ENCODE measurements at regions not wholly inside any gene's neighbourhood (a gene's known extent, or its start where the extent isn't known, plus 50 kb on each side); places are given as distances from the start of the nearest gene placed in this dataset.

DNA sequence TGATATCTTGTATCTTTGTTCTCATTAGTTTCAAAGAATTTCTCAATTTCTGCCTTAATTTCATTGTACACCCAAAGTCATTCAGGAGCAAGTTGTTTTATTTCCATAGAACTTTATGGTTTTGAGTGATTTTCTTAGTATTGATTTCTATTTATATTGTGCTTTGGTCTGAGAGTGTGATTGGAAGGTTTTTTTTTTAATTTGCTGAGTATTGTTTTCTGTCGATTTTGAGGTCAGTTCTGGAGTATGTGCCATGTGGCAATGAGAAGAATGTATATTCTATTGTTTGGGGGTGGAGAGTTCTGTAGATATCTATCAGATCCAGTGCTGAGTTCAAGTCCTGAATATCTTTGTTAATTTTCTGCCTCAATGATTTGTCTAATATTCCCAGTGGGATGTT is 138.4 kb downstream of the MOBP start:
- FAIRE-seq (no peak), DNase-seq (no peak)
- Histone ChIP-seq H3K4me3 (ENCODE audit: low read length in 3 of 3) (no peak overlapping the region), H3K4me1 (ENCODE audit: control insufficient read depth in 2 of 3, insufficient read depth in 2 of 3, low read depth in 1 of 3, low read length in 3 of 3) (no peaks in the 10 kb centered on the region), H3K9me3 (ENCODE audit: control insufficient read depth in 2 of 3, insufficient read depth in 1 of 3, low read length in 3 of 3) (no peaks in the 10 kb centered on the region), H3K9ac (ENCODE audit: low read length in 3 of 3) (no peak overlapping the region), H3K27me3 (ENCODE audit: control insufficient read depth, insufficient read depth, low read length) (no peaks in the 10 kb centered on the region), H3K36me3 (ENCODE audit: control insufficient read depth in 2 of 3, insufficient read depth in 3 of 3, low read length in 3 of 3) (no peaks in the 10 kb centered on the region), H3K27ac (ENCODE audit: low read depth in 2 of 2, low read length in 2 of 2) (no peak overlapping the region)
- intact Hi-C loops (cut with DNase I), result no loop called here
- TF ChIP-seq, protein P1, sequence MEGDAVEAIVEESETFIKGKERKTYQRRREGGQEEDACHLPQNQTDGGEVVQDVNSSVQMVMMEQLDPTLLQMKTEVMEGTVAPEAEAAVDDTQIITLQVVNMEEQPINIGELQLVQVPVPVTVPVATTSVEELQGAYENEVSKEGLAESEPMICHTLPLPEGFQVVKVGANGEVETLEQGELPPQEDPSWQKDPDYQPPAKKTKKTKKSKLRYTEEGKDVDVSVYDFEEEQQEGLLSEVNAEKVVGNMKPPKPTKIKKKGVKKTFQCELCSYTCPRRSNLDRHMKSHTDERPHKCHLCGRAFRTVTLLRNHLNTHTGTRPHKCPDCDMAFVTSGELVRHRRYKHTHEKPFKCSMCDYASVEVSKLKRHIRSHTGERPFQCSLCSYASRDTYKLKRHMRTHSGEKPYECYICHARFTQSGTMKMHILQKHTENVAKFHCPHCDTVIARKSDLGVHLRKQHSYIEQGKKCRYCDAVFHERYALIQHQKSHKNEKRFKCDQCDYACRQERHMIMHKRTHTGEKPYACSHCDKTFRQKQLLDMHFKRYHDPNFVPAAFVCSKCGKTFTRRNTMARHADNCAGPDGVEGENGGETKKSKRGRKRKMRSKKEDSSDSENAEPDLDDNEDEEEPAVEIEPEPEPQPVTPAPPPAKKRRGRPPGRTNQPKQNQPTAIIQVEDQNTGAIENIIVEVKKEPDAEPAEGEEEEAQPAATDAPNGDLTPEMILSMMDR (IDR thresholded peaks at IDR 0.05; ENCODE audit: borderline replicate concordance, extremely low read depth, insufficient read depth), result no peak

GRCh38 chr3:39626198-39626597 is 158.7 kb downstream of the MOBP start:
- Histone ChIP-seq H3K4me1 (ENCODE audit: control insufficient read depth in 2 of 3, insufficient read depth in 2 of 3, low read depth in 1 of 3, low read length in 3 of 3) (no peaks in the 10 kb centered on the region), H3K27ac (ENCODE audit: low read depth in 2 of 2, low read length in 2 of 2) (no peak overlapping the region), H3K27me3 (ENCODE audit: control insufficient read depth, insufficient read depth, low read length) (no peaks in the 10 kb centered on the region), H3K9me3 (ENCODE audit: control insufficient read depth in 2 of 3, insufficient read depth in 1 of 3, low read length in 3 of 3) (peaks cover 0 to 6% (median 0%) of the 10 kb centered on the region in 3 donors), H3K36me3 (ENCODE audit: control insufficient read depth in 2 of 3, insufficient read depth in 3 of 3, low read length in 3 of 3) (no peaks in the 10 kb centered on the region), H3K9ac (ENCODE audit: low read length in 3 of 3) (no peak overlapping the region), H3K4me3 (ENCODE audit: low read length in 3 of 3) (no peak overlapping the region)
- intact Hi-C loops (cut with DNase I), result no loop called here
- no peak for DNase-seq
- FAIRE-seq, result no peak
- TF ChIP-seq, protein P1 (IDR thresholded peaks at IDR 0.05; ENCODE audit: borderline replicate concordance, extremely low read depth, insufficient read depth), result no peak

DNA sequence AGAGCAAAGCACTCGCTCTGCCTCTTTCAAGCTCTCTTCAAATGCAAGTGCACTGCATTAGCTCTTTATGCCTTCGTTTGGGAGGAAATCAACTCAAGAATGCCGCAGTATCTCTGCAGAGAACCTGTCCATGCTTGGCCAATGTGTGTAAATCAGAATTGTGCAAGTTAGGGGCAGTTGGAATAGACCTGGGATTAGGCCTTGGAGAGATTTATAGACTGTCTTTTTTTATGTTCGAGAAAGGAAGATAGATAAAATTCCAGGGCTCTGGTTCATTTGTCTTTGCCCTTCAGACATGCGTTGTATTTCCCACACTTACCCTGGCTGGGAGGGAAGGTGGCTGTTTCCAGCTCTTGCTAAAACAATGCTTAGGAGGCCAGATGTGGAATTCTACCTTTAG is 163.7 kb downstream of the MOBP start:
- H3K36me3 ChIP-seq (ENCODE audit: control insufficient read depth in 2 of 3, insufficient read depth in 3 of 3, low read length in 3 of 3), result no peaks in the 10 kb centered on the region
- no peak overlapping the region for H3K9ac ChIP-seq (ENCODE audit: low read length in 3 of 3)
- FAIRE-seq (no peak), DNase-seq (peak in 2 of 5 donors; percentile 1 to 3)
- H3K27ac ChIP-seq (ENCODE audit: low read depth in 2 of 2, low read length in 2 of 2), result no peak overlapping the region
- H3K4me1 ChIP-seq (ENCODE audit: control insufficient read depth in 2 of 3, insufficient read depth in 2 of 3, low read depth in 1 of 3, low read length in 3 of 3), result no peaks in the 10 kb centered on the region
- no peak overlapping the region for H3K4me3 ChIP-seq (ENCODE audit: low read length in 3 of 3)
- no peaks in the 10 kb centered on the region for H3K27me3 ChIP-seq (ENCODE audit: control insufficient read depth, insufficient read depth, low read length)
- peaks cover 0 to 6% (median 0%) of the 10 kb centered on the region in 3 donors for H3K9me3 ChIP-seq (ENCODE audit: control insufficient read depth in 2 of 3, insufficient read depth in 1 of 3, low read length in 3 of 3)
- TF ChIP-seq, protein P1 (IDR thresholded peaks at IDR 0.05; ENCODE audit: borderline replicate concordance, extremely low read depth, insufficient read depth), result no peak
- intact Hi-C loops (cut with DNase I), result no loop called here

GRCh38 chr3:39637807-39638206 is 170.3 kb downstream of the MOBP start:
- TF ChIP-seq, protein P1 (IDR thresholded peaks at IDR 0.05; ENCODE audit: borderline replicate concordance, extremely low read depth, insufficient read depth), result no peak
- H3K4me1 ChIP-seq (ENCODE audit: control insufficient read depth in 2 of 3, insufficient read depth in 2 of 3, low read depth in 1 of 3, low read length in 3 of 3), result no peaks in the 10 kb centered on the region
- H3K9ac ChIP-seq (ENCODE audit: low read length in 3 of 3), result no peak overlapping the region
- no peaks in the 10 kb centered on the region for H3K36me3 ChIP-seq (ENCODE audit: control insufficient read depth in 2 of 3, insufficient read depth in 3 of 3, low read length in 3 of 3)
- intact Hi-C loops (cut with DNase I), result no loop called here
- no peaks in the 10 kb centered on the region for H3K9me3 ChIP-seq (ENCODE audit: control insufficient read depth in 2 of 3, insufficient read depth in 1 of 3, low read length in 3 of 3)
- DNase-seq, result no peak
- H3K27ac ChIP-seq (ENCODE audit: low read depth in 2 of 2, low read length in 2 of 2), result no peak overlapping the region
- H3K4me3 ChIP-seq (ENCODE audit: low read length in 3 of 3), result no peak overlapping the region
- no peaks in the 10 kb centered on the region for H3K27me3 ChIP-seq (ENCODE audit: control insufficient read depth, insufficient read depth, low read length)
- FAIRE-seq, result no peak

All from kidney (tissue), 13 donors.